ENCODE measurements at regions not wholly inside any gene's neighbourhood (a gene's known extent, or its start where the extent isn't known, plus 50 kb on each side); places are given as distances from the start of the nearest gene placed in this dataset.

DNA sequence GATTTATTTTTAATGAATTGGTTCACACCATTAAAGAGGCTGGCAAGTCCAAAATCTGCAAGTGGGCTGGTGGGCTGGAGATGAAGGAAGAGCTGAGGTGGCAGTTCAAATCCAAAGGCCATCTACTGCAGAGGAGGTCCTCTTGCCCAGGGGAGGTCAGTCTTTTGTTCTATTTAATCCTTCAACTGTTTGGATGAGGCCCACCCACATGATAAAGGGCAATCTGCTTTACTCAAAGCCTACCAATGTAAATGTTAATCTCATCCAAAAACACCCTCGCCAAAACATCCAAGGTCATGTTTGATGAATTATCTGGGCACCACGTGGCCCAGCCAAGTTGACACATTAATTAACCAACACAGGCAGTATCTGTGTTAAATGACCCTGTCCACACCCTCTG is 99.0 kb downstream of the RRAGC start:
- DNase-seq (ENCODE audit: low spot score) (no peak), ATAC-seq (ENCODE audit: low read depth) (no peak)
- H3K27ac ChIP-seq (ENCODE audit: poor library complexity, severe bottlenecking), result no peak overlapping the region
- no peaks in the 10 kb centered on the region for H3K9me3 ChIP-seq (ENCODE audit: severe bottlenecking)
- H3K4me3 ChIP-seq (ENCODE audit: severe bottlenecking), result no peak overlapping the region
- TF ChIP-seq, protein P1, sequence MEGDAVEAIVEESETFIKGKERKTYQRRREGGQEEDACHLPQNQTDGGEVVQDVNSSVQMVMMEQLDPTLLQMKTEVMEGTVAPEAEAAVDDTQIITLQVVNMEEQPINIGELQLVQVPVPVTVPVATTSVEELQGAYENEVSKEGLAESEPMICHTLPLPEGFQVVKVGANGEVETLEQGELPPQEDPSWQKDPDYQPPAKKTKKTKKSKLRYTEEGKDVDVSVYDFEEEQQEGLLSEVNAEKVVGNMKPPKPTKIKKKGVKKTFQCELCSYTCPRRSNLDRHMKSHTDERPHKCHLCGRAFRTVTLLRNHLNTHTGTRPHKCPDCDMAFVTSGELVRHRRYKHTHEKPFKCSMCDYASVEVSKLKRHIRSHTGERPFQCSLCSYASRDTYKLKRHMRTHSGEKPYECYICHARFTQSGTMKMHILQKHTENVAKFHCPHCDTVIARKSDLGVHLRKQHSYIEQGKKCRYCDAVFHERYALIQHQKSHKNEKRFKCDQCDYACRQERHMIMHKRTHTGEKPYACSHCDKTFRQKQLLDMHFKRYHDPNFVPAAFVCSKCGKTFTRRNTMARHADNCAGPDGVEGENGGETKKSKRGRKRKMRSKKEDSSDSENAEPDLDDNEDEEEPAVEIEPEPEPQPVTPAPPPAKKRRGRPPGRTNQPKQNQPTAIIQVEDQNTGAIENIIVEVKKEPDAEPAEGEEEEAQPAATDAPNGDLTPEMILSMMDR (IDR thresholded peaks at IDR 0.05; ENCODE audit: poor library complexity, severe bottlenecking), result no peak
- H3K27me3 ChIP-seq (ENCODE audit: insufficient read depth, poor library complexity, severe bottlenecking), result no peaks in the 10 kb centered on the region
- H3K36me3 ChIP-seq (ENCODE audit: low read depth), result no peaks in the 10 kb centered on the region
- no peaks in the 10 kb centered on the region for H3K4me1 ChIP-seq (ENCODE audit: insufficient read depth, poor library complexity, severe bottlenecking)

GRCh38 chr1:38758820-38759219 is 100.8 kb downstream of the RRAGC start:
- no peak for DNase-seq (ENCODE audit: low spot score)
- no peak for ATAC-seq (ENCODE audit: low read depth)
- TF ChIP-seq, protein P1 (IDR thresholded peaks at IDR 0.05; ENCODE audit: poor library complexity, severe bottlenecking), result no peak
- Histone ChIP-seq H3K9me3 (ENCODE audit: severe bottlenecking) (no peaks in the 10 kb centered on the region), H3K4me1 (ENCODE audit: insufficient read depth, poor library complexity, severe bottlenecking) (no peaks in the 10 kb centered on the region), H3K4me3 (ENCODE audit: severe bottlenecking) (no peak overlapping the region), H3K36me3 (ENCODE audit: low read depth) (no peaks in the 10 kb centered on the region), H3K27ac (ENCODE audit: poor library complexity, severe bottlenecking) (no peak overlapping the region), H3K27me3 (ENCODE audit: insufficient read depth, poor library complexity, severe bottlenecking) (peaks cover 6% of the 10 kb centered on the region)

- TF ChIP-seq, protein P1 (IDR thresholded peaks at IDR 0.05; ENCODE audit: poor library complexity, severe bottlenecking), result no peak
- no peaks in the 10 kb centered on the region for H3K27me3 ChIP-seq (ENCODE audit: insufficient read depth, poor library complexity, severe bottlenecking)
- ATAC-seq (ENCODE audit: low read depth), result no peak
- H3K36me3 ChIP-seq (ENCODE audit: low read depth), result no peaks in the 10 kb centered on the region
- no peak for DNase-seq (ENCODE audit: low spot score)
- H3K27ac ChIP-seq (ENCODE audit: poor library complexity, severe bottlenecking), result no peak overlapping the region
- no peaks in the 10 kb centered on the region for H3K9me3 ChIP-seq (ENCODE audit: severe bottlenecking)
- no peaks in the 10 kb centered on the region for H3K4me1 ChIP-seq (ENCODE audit: insufficient read depth, poor library complexity, severe bottlenecking)
- no peak overlapping the region for H3K4me3 ChIP-seq (ENCODE audit: severe bottlenecking)
Measured at GRCh38 chr1:38746941-38747600, 112.5 kb downstream of the RRAGC start.

- TF ChIP-seq, protein P1 (IDR thresholded peaks at IDR 0.05; ENCODE audit: poor library complexity, severe bottlenecking), result no peak
- H3K4me1 ChIP-seq (ENCODE audit: insufficient read depth, poor library complexity, severe bottlenecking), result no peaks in the 10 kb centered on the region
- DNase-seq (ENCODE audit: low spot score) (no peak), ATAC-seq (ENCODE audit: low read depth) (no peak)
- no peak overlapping the region for H3K27ac ChIP-seq (ENCODE audit: poor library complexity, severe bottlenecking)
- H3K36me3 ChIP-seq (ENCODE audit: low read depth), result no peaks in the 10 kb centered on the region
- H3K9me3 ChIP-seq (ENCODE audit: severe bottlenecking), result no peaks in the 10 kb centered on the region
- H3K4me3 ChIP-seq (ENCODE audit: severe bottlenecking), result no peak overlapping the region
- H3K27me3 ChIP-seq (ENCODE audit: insufficient read depth, poor library complexity, severe bottlenecking), result no peaks in the 10 kb centered on the region
Measured at GRCh38 chr1:38746402-38746935, 113.1 kb downstream of the RRAGC start.

Measured in RWPE2 (cell line).